Gastroesophageal sphincter (tissue), 3 donors: ENCODE measurements at regions not wholly inside any gene's neighbourhood (a gene's known extent, or its start where the extent isn't known, plus 50 kb on each side); places are given as distances from the start of the nearest gene placed in this dataset.

Experiments
- CTCF ChIP-seq, 4 experiments: fragments of 200-600 bp in 2 of 4; fragments of 450-650 bp in 2 of 4; sonication (generic) in 1 of 4; IDR thresholded peaks; one replicate each; pipeline ENCODE4 v1.5.1; 2017 to 2019; ENCODE audit warnings: antibody characterized with exemption in 4 of 4, mild to moderate bottlenecking in 2 of 4, moderate library complexity in 2 of 4
- EP300 ChIP-seq: sonication (generic); formaldehyde crosslinking; IDR thresholded peaks from one replicate; pipeline ENCODE4 v1.6.1; 2017; ENCODE audit warnings: antibody characterized with exemption, mild to moderate bottlenecking
- POLR2A ChIP-seq, 2 donors: fragments of 450-650 bp; IDR thresholded peaks; one replicate each; pipeline ENCODE4 v1.6.1; 2017; ENCODE audit warnings: antibody characterized with exemption in 2 of 2, mild to moderate bottlenecking in 2 of 2, moderate library complexity in 1 of 2
- POLR2AphosphoS5 ChIP-seq: sonication (generic); formaldehyde crosslinking; IDR thresholded peaks from one replicate; pipeline ENCODE4 v1.6.1; 2017; ENCODE audit warnings: antibody characterized with exemption

GRCh38 chr14:85418721-85419120, 111.2 kb upstream of the FLRT2 start:
- TF ChIP-seq CTCF (IDR thresholded peaks at IDR 0.05), result no peak
- no peak for TF ChIP-seq POLR2AphosphoS5
- TF ChIP-seq POLR2A (IDR thresholded peaks at IDR 0.05), result no peak
- no peak for TF ChIP-seq EP300
